GM20000 (cell line): ENCODE measurements at regions not wholly inside any gene's neighbourhood (a gene's known extent, or its start where the extent isn't known, plus 50 kb on each side); places are given as distances from the start of the nearest gene placed in this dataset.
"Not testable (repeated sequence)": the region's sequence is repeated elsewhere in the genome, so short reads cannot be mapped to it uniquely, and the experiment has no call there.

ENCODE experiments used
- DNase-seq: peaks from one replicate; pipeline ENCODE4 v3.0.0; 2012; ENCODE audit warnings: low spot score
- CTCF ChIP-seq: IDR thresholded peaks from 2 replicates; pipeline ENCODE4 v1.5.1; 2012; ENCODE audit warnings: mild to moderate bottlenecking, control low read depth; ENCODE audit errors: extremely low read depth, missing control alignments

- no peak for DNase-seq
- TF ChIP-seq CTCF = no peak
Measured at GRCh38 chr20:48126227-48126740, 341.0 kb upstream of the SULF2 start.

- no peak for TF ChIP-seq CTCF
- no peak for DNase-seq
Measured at GRCh38 chr20:48124960-48125359, 339.7 kb upstream of the SULF2 start.

GRCh38 chr20:48124181-48124782, 339.0 kb upstream of the SULF2 start:
- DNase-seq = no peak
- TF ChIP-seq CTCF = no peak

- TF ChIP-seq CTCF = no peak
- DNase-seq = no peak
Measured at GRCh38 chr20:48120120-48120519, 334.8 kb upstream of the SULF2 start.

GRCh38 chr20:48119389-48119788, 334.1 kb upstream of the SULF2 start:
- not testable (repeated sequence) for DNase-seq

GRCh38 chr20:48115502-48115901, 330.2 kb upstream of the SULF2 start:
- no peak for DNase-seq
- no peak for TF ChIP-seq CTCF

- no peak for TF ChIP-seq CTCF
- DNase-seq = no peak
Measured at GRCh38 chr20:48107560-48107959, 322.3 kb upstream of the SULF2 start.

- no peak for TF ChIP-seq CTCF
- no peak for DNase-seq
Measured at GRCh38 chr20:48106428-48106827, 321.1 kb upstream of the SULF2 start.
